GM18498 (cell line): ENCODE measurements at regions not wholly inside any gene's neighbourhood (a gene's known extent, or its start where the extent isn't known, plus 50 kb on each side); places are given as distances from the start of the nearest gene placed in this dataset.
"Not testable (repeated sequence)": the region's sequence is repeated elsewhere in the genome, so short reads cannot be mapped to it uniquely, and the experiment has no call there.

Source experiments
- ATAC-seq: cut with Tn5 transposase; IDR thresholded peaks from one replicate; pipeline ENCODE4 v1.9.1; 2021; ENCODE audit warnings: mild to moderate bottlenecking, moderate library complexity; ENCODE audit not compliant: unreplicated experiment

DNA sequence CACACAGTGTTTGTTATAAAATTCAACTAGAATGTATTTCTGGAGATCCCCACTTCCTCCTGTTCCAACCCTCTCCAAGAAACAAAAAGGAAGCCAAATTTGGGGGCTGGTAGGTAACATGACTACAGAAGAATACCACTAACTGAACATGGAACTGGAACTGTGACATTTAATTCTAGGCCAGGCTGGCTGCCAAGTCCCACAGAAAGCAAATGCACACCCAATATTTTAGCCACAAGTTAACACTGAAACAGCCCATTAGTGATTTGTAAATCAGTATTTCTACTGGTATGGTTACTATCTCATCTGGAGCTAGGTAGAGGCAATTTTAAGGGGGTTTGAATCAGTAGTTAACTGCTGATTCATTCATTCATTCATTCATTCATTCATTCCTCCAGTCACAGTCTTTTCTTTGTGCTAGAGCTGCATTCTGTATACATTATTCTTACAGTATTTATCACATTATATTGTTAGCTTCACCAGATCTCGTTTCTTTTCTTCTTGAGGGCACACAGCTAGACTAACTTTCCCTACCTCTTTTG lies 131.7 kb upstream of the GDNF start:
- no peak for ATAC-seq

DNA sequence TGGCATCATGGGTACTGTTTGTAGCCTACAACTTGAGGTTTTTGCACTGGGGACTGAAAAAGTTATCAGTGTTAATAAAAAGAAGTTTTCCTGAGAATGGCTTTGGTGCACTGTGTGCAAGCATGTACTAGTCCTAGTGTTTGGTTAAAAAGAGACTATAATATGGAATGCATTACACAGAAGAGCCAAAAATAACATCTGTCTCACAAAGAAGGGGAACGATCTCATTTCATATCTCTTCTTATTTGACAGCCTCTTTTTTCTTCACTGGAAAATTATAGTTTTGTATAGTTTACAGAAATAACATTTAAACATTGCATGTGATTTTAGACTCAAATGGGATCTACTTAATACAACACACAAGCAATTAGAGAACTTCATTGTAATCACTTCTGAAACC lies 127.0 kb upstream of the GDNF start:
- ATAC-seq: no peak

DNA sequence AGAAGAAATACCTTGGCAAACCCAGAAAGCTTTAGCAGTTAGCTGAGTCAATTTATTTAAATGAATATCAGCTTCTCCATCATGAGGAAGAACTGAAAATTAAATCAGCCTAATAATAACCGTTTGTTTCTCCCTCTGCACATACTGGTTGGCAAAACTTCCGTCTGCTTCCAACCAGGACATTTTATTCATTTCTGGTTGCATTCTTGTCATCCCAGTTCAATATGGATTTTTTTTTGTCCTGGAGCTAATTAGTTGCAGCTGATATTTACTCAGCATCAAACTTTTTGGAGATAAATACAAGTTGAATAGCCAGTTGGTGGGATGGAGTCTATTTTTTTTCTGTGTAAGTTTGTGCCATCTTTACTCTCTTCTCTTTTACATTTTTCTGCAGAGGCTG lies 126.5 kb upstream of the GDNF start:
- ATAC-seq: no peak

DNA sequence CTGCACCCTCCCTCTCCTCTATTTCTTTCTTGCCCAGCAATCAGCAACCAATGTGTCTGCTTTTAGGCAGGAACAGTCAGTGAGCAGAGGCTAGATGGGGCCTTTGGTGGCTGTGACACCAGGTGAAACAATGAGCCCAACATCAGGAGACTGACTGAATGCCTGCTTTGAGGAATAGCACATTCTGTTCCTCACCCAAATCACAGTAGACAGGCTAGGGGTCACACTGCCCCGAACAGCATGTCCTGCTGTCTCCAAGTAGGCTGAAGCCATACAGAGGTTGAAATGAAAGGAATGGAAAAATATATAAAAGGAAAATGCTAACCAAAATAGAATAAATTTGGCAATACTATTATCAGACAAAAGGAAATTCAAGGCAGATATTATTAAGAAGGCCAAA lies 122.5 kb upstream of the GDNF start:
- no peak for ATAC-seq

DNA sequence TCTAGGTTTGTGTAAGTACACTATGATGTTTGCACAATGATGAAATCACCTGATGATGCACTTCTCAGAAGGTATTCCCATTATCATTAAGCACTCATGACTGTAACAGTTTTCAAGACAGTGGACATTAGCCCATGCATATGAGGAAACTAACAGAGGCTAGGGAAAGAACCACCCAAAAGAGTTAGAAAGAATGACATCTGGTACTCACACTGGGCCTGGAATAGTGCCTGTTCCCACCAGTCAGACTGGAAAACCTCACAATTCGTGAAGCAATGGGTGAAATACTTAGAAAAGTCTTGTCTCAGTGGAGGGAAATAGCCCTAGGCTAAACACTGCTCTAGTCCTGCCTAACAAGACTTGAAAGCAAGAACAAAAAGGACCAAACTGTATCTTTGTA lies 117.4 kb upstream of the GDNF start:
- ATAC-seq: no peak

DNA sequence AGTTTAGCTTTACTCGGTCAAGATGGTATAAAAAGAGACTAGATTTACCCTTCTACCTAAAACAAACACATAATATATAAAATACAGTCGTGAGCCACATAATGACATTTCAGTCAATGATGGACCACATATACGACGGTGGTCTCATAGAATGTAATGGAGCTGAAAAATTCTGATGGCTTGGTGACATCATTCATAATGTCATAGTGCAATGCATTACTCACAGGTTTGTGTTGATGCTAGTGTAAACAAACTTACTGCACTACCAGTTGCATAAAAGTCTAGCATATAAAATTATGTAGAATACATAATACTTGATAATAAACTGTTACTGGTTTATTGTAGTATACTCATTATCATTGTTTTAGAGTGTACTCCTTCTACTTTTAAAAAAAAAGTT lies 115.9 kb upstream of the GDNF start:
- ATAC-seq: no peak

DNA sequence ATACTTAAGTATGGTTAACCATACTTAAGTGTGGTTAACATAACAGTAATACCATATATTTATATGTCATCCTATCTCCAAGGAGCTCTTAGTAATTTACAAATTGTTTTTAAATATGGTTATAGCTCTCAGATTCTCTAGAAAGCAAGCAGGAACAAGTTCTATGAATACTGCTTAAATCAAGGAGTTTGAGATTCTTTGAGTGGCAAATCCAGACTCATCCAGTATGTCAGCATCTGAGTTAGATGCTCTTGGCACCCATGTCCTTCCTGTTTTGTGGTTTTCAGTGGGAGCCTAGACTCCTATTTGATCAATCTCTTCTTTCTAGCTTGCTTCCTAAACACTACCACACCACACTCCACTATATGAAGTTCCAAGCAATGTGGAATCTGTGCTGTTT lies 114.7 kb upstream of the GDNF start:
- ATAC-seq: no peak

DNA sequence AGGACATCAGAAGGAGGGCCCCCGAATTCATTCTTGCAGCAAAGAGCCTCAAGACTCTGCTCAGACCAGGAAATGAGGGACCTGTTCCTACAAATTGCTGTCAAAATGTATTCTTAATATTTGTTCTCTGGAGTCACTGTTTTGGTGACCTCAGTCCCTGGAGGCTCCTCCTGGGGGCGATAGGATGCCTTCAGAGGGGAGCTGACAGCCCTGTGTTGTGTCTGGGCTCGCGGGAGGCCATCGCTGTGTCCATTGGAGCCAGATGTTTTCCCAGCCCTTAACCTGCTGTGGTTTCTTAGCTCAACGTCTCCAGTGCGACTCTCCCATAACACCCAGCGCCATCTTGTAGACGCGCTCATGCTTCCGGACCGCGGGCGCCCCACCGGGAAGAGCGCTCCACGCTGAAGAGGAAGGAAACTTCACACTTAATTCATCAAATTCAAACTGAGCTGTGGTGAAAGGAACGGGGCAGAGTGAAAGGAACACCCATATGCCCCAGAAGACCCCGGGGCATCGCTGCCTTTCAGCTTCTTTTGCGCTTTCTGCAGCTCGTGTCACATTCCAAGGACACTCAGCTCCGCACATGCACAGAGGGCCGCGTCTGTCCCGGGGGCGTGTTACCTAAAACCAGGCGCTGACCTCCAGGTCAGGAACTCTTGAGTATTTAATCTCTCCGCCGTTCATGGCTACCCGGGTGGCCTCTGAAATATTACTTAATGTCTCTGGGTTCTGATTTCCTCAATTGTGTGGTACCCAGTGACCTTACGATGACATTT lies 112.3 kb upstream of the GDNF start:
- no peak for ATAC-seq

DNA sequence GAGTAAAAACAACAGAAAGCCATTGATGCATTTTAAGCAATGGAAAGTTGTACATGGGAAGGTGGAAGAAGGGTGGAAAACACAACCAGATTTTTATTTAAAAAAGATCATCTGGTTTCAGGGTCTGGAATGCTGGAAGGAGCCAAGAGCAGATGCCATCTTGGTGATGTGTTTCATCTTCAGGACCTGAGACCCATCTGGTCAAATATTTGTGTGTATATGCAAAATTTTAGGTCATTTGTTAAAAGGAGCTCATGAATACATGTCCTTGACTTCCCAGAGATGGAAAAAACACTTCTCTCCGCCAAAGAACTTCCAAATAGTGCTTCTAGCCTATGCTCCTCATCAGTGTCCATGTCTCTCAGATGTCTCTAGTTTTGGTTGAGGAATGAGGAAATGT lies 110.6 kb upstream of the GDNF start:
- no peak for ATAC-seq

DNA sequence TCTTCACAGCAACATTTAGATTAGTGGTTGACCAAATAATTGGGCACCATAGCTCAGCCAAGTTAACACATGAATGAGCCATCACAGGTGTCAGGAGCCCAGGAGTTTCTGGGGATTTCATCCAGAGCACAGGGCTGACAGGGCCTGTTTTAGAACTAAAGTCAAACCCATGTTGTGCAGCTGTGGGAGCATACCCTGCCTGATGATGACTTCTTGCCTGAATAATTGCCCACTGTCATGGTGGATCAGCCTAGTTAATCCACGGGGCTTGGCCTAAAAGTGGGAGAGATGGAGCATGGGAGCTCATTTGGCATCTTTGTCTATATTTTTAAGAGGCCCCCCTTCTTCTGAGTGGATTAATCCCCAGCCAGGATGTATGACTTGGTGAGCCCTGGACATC lies 105.6 kb upstream of the GDNF start:
- ATAC-seq: no peak

DNA sequence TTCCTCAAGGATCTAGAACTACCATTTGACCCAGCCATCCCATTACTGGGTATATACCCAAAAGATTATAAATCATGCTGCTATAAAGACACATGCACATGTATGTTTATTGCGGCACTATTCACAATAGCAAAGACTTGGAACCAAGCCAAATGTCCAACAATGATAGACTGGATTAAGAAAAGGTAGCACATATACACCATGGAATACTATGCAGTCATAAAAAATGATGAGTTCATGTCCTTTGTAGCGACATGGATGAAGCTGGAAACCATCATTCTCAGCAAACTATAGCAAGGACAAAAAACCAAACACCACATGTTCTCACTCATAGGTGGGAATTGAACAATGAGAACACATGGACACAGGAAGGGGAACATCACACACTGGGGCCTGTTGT lies 103.3 kb upstream of the GDNF start:
- not testable (repeated sequence) for ATAC-seq

DNA sequence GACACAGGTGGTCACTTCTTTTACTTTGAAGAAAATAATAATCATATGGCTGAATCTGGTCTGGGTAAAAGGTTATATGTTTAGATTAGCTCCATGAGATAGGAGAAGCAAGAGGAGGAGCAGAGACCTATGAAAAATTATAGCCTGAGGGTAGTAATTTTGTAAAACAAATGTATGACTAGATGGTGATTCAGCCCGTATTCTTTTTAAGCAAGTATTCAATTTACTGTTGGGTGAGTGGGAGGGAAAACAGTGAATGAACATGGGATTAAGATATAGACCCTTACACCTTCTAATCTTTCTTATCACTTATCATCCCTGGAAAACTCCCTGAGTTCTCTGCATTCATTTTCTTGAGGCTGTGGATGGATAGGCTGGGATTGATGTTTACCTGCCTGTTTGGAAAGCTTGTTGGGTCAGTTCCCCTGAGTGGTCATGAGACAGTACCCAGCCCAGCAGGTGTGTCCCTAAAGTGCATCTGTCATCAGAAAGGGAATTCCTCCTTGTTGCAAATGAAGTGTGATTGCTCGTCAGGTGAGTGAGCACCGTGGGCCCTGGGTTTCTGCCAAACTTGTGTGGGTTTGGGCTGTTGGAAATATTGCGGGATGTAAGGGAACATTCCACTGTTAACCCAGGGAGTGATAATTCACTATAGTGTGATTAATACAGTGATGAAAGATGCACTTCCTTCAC lies 101.2 kb upstream of the GDNF start:
- no peak for ATAC-seq

DNA sequence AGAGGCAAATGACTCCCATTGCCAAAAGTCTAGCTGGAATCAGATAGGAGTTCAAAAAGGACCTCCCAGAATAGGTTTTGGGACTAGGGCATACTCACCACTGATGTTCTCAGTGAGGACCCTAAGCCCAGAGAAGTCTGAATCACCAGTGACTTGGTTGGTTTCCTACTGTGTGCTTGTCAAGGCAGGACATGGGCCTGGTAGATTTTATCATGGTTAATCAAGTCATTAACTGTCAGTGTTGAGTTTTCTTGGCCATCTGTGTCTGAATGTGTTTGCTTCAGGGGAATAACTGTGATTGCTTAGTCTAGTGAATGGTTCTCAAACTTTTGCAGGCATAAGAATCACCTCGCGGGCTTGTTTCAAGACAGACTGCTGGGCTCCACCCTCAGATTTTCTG lies 99.0 kb upstream of the GDNF start:
- no peak for ATAC-seq

DNA sequence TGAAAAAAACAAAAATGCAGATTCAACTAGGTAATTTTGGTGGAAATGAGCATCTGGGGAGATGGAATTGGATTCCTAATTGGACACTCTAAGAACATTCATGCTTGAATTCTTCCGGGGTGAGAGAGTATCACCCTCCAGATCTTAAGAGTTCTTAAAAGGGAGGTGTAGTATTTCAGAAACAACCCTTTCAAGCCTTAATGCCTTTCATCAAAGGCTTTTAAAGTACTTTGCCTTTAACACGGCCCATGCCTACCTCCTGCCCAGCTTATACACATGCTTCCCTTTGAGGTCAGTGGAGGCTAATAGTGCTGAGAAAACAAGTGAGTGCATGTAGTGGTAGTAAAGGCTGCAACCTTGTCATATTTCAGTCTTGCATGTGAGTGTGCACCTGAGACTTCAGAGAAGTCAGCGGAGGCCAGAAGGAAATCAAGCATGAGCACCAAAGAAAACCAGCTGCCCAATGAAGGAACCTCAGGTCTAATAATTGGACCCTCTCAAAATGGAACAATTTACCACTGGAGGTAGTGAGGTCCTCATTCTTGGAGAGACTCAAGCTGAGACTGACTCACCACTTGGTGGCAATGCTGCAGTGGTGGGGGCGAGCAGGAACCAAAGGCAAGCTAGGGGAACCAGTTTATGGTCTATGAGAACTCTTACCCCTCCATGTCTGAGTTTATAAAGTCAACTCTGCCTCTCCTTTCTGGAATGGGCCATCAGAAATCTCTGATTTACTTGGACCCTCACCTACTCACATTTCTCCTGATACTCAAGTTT lies 98.4 kb upstream of the GDNF start:
- no peak for ATAC-seq

DNA sequence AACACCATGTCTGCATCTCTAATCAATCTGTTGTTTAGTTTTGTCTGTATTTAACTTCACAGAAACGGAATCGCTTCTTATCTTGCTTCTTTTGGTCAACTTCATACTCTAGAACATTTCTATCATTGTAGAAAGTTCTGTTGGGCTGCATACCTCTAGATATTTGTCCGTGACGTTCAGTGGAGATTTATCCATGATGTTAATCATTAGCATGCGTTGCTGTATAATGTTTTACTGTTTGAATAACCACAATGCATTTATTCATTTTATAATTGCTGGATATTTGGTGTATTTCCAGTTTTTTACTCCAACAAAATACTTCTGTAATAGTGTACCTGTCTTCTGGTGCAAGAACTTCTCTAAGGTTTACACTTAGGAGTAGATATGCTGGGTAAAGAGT lies 96.2 kb upstream of the GDNF start:
- no peak for ATAC-seq

DNA sequence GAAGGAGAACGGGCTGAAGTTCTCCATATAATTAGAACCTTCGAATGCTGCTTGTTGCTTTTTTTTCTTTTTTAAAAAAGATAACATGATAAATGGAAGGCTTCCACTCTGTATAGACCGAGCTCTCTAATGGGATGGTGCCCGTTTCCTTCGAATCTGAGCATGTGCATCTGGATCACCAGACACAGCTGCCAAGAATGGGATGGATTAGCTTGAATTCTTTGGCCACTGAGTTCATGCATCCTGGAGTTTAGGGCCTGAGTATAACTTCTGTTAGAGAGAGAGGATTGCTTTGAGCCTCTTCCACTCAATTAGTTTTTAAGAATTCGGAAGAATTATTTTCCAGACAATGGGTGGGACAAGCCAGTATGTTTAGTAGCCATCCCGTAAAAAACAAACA lies 93.7 kb upstream of the GDNF start:
- ATAC-seq: no peak

DNA sequence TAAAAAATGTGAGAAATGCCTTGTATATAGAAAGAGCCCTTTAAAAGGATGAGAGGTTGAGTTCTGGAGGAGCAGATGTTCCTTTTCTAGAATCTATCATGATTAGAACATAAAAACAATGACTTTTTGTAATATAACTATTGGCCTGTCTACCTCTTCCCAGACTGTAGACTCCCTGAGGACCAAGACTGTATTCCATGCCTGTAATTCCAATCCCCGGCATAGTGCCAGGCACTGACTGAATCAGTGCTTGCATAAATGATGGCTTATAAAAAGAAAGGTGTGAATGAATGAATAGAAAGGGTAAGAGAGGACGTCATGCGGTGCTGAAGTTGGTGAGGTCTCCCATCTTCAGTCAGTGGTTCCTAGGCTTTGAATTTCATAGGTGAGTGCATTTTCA lies 92.6 kb upstream of the GDNF start:
- no peak for ATAC-seq

DNA sequence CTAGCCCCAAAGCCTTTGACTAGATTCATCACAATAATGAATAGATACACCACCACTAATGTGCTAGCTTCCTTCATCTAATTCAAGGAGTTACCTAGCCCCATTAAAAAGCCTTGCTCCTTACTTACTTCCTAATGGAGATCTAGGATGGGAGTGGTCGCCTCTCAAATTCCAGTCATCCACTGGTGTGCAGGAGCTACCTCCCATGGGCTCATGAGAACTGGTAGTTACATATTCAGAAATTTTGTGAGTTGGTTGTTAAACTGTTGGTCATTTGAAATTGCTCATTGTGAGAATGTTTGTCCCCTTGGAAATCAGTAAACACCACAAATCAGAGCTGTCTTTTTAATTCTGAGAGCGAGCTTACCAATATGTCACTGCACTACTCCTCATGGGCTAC lies 91.7 kb upstream of the GDNF start:
- no peak for ATAC-seq

DNA sequence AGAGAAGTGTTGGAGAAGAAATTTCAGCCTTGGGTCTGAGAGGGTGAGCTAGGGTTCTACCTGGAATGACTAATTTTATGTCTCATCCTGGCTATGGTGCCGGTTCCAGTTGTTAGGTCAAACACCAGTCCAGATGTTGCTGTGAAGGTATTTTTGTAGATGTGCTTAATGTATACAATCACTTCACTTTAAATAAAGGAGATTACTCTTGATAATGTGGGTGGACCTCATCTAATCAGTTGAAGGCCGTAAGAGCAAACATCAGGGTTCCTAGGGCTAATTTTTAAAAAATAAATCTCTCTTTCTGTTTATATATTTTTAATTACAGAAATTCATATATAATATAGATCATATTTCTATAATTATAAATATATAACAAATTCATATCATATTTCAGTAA lies 90.5 kb upstream of the GDNF start:
- no peak for ATAC-seq

DNA sequence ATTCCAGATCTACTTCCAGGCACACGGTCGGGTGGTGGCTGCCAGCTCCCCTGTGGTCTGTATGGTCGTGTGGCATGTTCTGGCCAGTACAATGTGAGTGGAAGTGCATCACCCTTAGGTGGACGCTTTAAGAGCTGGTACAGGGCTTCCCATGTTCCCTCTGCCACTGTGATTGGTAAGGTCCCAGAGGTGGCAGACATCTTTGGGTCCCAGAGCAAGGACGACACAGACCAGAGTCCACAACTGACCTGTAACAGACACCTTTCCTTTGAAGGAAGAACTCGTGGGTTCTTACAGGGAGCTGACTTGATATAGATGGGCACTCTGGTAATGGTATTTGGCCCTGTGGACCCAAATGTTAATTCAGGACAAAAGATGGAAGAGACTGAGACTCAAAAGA lies 90.0 kb upstream of the GDNF start:
- no peak for ATAC-seq

DNA sequence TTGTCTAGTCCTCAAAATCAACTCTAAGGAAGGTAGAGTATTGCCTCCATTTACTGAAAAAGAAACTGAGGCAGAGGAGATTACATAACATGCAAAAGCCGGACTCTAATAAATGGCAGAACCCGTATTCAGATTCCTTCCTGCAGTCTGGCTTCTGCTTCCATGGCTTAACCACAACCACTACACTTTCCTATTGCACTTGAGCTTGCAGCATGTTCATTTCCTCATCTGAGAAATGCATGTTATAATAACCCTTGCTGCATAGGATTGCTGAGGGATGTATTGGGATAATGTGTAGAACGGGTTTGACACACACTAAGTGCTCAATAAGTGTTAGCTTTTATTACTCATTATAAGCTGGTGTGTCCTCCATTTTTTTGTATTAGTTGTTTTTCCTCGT lies 87.9 kb upstream of the GDNF start:
- ATAC-seq: peak; percentile 52

DNA sequence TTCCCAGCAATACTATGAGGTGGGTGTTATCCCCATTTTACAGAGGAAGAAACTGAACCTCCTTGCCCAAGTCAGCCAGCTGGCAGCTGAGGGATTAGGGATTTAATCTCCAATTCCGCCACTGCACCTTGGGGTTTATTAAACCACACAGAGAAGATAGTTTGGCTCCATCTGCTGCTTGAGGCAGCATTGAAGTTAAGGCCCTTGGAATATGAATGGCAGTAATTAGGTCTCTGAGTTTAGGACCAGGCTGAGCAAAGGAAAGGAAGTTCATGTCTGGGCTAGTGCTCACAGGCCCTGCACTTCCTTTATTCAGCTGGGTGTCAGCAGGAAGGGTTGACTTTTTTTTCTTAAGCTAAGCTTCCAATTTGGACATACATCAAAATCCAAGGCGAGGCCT lies 86.9 kb upstream of the GDNF start:
- no peak for ATAC-seq
